Suppressor macrophage treated with lipopolysaccharide for 1 hour (primary cell): ENCODE measurements at regions not wholly inside any gene's neighbourhood (a gene's known extent, or its start where the extent isn't known, plus 50 kb on each side); places are given as distances from the start of the nearest gene placed in this dataset.

Experiments used
- DNase-seq, 3 donors: peaks; one replicate each; pipeline ENCODE4 v3.0.0-alpha.2; 2020 to 2022

DNA sequence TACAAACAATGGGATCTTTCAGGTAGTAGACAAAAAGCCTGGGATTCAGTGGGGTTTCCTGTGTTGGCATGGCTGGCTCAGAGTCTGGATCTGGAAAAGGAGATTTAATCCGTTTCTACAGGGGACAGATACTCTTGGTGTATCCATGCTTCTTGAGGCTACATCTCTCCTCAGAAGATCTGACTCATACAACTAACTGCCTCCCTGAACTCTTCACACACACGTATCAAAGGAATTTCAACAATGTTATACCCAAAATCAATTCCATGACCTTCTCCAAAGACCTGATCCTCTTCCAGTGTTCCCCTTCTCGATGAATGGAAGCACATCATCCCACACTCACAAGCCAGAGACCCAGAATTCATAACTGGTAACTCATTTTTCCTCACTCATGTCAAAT, 435.3 kb upstream of the NBEA start:
- no peak for DNase-seq

DNA sequence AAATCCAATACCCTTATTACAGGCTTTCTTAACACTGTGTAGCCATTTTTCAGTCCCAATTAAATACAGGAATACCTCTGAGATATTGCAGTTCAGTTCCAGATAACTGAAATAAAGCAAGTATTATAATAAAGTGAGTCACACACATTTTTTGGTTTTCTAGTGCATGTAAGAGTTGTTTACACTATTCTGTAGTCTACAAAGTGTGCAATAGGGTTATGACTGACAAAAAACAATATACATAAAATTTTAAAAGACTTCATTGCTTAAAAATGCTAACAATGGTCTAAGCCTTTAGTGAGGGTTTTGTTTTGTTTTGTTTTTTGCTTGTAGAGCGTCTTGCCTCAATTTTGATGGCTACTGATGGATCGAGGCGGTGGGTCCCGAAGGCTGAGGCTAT, 434.4 kb upstream of the NBEA start:
- DNase-seq, result no peak

DNA sequence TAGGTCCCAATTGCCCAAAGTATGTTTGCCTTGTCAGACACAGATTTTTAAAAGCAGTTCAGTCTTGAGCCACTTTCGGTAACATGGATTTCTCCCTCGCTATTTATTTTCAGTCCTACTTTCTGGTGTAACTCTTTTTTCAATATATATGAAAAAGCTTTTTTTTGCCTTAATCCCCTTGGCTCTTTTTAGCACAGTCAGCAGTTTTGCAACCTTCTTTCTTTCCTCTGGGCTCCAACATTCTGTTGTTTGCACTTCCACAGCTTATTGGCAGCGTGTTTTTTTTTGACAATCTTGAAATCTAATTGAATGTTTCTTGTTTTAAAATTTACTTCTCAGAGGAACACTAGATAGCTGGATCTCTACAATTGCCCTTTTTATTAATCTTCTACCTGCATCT, 429.3 kb upstream of the NBEA start:
- DNase-seq, result no peak

DNA sequence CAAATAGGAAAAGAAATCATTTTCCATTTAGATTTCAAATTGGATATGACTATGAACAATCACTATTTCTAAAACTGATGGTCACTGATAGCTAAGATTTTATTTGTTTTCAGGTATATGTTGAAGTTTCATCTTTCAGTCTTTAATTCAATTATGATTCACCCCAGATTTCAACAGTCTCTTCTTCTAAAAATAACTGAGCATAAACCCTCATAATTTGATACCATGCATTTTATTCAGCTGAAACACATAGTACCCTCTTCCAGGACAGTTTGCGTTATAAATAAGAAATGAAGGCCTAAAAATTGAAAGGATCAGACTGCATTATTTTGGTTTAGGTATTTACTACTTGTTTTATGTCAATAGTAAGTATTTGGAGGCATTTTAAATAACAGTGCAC, 428.5 kb upstream of the NBEA start:
- DNase-seq, result no peak

DNA sequence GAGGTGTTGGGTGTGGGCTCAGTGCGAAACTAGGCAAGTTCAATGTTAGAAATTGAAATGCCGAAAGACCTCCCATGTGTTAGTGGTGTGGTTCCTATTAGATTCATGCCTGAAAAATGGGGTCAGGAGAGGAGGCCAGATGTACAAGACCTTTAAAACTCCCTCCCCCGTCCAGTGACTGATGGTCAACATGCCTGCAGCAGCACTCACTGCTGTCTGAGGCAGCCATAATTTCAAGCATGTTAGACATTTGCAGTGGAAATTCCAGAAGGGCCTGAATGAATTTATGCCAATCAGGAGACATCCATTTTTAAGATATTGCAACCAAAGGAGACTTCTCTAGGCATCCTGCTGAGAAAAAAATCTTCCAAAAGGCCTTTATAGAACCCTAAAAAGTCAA, 426.9 kb upstream of the NBEA start:
- DNase-seq, result no peak

DNA sequence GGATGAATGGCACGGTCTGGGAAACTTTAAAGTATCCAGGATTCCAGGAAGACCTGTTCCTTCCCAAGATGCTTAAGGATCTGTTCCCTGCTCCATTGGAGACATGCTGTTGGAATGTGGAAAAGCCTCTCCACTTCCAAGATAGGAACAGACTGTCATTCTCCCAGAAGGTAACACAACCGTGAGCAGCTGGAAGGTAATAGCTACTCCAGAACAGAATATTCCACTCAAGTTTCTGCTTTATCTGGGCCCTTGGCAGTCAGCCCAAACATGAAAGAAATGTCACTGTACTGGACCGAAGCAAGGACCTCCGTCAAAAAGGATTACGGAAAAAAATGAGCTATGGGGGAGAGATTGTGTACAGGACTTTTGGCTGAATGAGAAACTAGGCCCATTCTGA, 420.9 kb upstream of the NBEA start:
- no peak for DNase-seq

DNA sequence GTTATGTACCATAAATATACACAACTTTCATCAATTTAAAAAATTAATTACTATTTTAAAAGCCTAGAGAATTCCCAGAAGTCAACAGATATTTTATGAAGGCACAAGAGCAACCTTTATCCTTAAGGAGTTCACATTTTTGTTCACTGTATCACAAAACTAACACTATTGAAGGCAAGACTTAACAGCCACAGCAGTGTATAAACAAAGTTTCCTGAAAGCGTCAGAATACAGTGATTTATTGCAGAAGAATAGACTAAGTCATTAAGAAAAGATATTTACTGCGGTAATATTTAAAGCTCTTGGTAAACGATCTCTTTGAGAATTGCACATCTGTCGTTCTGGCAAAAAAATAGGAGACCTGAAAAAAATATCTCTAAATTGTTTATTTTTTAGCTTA, 419.3 kb upstream of the NBEA start:
- DNase-seq, result no peak

DNA sequence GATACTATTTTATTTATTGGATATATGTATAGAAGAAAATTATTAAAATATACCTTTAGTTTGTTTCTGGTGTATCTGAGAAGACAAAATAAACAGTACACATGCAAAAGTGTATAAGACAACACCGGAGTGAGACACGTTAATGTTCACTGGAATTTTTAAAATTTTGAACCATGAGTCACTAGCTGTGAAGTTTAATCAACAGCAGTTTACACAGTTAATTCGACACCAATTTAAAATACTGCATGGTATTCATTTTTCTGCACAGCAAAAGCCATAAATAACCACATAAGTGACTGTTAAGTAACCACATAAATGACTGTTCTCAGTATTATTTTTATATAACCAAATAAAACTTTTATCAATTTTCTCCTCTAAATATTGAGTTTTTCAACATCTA, 418.7 kb upstream of the NBEA start:
- no peak for DNase-seq

DNA sequence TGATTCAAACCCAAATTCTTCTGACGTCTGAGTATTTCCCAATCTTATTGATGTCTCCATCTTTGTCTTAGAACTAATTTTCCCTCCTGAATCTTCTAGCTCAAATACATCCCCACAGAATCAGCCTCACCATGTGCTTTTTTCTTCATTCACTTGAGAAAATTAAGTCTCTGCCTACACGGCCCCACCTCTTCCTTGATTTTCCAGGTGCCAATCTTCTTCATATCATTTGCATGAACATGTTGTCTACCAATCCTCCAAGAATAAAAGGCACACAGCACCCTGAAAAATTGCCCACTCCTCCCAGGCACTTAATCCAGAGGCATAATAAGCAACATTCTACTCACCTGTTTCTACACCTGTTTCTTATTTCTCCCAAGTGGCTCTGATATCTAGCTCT, 408.1 kb upstream of the NBEA start:
- no peak for DNase-seq

DNA sequence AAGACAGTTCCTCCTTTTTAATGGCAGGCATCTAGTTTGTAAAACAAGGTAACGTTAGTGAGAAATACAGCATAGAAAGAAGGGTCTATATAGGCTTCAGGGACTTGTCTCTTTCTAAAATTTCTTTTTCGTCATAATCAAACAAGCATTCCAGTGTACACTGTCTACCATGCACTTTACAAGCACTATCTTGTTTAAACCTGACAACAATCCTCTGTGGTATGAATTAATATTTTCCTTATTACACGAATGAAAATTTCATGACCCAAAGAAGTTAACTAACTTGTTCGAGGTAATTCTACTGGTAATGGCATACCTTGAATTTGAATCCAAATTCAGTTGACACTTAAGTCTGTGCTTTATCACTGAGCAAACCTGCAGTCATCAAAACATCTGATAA, 399.7 kb upstream of the NBEA start:
- no peak for DNase-seq

DNA sequence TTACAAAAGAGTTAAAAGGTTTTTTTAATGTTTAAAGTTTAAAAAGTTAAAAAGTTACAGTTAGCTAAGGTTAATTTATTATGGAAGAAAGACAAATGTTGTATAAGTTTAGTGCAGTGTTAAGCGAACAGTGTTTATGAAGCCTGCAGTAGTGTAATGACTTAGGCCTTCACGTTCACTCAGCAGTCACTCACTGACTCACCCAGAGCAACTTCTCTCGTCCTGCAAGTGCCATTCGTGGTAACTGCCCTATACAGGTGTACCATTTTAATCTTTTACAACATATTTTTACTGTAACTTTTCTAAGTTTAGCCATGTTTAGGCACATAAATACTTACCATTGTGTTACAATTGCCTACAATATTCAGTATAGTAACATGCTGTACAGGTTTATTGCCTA, 398.2 kb upstream of the NBEA start:
- DNase-seq, result no peak

DNA sequence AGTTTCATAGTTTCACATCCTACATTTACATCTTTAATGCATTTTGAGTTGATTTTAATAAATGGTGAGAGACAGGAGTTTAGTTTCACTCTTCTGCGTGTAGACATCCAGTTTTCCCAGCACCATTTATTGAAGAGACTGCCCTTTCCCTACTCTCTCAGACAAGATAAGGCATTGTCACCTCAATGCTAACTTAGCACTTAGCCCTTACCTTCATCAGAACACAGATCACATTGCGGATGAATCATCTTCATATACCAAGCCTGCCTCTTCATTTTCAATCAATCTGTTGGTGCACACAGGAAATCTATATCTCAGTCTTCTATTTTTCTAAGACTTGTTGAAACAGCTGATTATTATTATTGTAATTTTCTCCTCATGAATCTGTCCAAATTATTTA, 396.6 kb upstream of the NBEA start:
- no peak for DNase-seq

DNA sequence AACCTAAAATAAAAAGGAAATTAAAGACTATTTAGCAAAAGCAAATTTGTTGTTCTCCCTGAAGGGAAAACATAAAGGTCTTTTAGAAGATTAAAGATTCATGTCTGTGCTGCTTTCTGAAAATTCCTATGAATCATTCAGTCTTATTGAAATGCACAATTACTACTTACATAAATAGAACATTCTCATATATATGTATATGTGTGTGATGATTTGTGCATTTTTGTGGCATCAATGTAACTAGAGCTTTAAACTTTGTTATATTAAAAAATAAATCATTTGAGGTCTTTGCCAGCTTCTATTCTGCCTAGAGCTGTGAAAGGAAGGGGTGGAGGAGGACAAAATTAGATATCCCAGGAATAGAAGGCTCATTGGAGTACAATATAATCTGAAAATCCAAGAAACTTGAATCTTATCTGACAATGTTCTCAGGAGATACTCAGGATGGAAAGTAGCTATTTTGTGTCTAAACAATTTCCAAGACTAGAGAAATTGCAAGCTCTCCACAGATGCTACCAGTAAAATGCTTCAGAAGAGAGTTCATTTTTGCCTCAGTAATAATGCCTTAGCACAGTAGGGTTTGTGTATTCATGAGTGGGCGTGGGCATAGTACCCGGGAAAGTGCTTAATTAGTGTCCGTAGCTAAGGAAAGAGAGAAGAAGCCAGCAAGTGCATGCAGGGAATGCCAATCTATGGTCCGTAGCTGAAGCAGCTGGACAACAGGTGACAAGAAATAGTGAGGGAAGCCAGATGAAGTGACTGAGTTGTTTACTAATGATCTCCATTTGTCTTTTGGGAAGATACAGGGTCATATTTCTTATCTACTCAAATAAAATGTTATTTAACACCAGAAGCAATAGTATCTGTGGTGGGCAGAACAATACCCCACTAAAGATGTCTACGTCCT, 395.5 kb upstream of the NBEA start:
- no peak for DNase-seq

DNA sequence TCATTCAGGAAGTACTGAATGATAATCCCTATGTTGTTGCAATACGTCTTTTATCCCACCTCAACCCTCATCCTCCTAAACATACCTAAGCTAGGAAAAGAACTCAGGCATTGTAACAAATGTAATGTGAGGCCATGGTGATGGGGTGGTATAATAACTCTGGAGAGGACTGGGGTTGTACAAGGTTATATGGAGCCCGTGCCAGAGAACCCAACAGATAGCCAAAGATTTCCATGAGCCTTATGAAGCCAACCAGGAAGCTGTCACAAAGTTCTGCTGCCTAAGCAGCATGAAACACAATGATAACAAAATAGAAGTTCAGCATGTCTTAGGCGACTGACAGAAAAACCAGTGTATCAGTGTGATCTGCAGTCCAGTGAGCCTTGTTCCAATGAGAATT, 394.1 kb upstream of the NBEA start:
- DNase-seq, result no peak

DNA sequence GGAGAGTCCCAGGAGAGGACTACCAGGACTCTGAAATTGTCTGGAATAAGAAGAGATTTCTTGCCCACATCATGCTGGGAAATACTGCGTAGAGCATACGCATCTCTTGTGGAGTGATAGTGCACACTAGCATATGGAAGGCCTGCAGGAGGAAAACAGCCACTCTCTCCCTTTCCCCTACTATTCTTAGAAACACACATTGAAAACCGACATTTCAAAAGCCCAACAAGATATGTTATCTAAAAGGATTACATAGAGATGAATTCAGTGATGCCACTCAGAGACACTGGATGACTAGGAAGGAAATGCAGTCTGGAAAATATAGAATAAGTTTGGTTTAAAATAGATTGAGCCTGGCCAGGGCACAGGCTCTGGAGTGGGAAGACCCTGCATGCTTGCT, 388.7 kb upstream of the NBEA start:
- DNase-seq, result no peak

DNA sequence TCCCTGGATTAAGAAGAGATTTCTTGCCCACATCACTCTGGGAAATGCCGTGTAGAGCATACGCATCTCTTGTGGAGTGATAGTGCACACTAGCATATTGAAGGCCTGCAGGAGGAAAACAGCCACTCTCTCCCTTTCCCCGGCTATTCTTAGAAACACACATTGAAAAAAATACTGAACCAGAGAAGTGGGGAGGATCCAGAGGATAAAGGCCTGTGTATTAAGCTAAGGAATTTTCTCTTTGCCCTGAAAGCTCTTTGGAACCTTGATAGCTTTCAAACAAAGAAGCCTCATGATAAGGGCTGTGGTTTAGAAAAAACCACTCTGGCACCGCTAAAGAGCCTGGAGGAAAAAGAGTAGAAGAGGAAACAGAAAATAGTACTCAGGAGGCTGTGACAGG, 386.1 kb upstream of the NBEA start:
- DNase-seq, result no peak

DNA sequence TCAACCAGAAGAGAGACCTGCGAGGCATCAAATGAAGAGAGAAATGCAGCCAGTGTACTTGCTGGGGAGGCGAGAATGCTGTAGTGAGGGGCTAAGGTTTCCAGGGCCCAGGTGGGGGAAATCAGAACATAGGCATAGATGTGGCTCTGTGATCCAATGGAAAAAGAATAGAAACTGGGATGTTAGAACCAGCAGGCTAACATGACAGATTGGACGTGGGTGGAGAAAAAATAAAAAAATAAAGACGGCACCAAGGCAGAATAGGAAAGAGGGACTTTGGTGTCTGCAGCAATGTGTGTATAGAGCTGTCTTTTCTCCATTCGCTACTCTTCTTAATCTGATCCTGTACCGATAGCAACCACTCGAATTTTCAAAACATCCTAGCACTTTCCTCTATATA, 381.0 kb upstream of the NBEA start:
- no peak for DNase-seq

DNA sequence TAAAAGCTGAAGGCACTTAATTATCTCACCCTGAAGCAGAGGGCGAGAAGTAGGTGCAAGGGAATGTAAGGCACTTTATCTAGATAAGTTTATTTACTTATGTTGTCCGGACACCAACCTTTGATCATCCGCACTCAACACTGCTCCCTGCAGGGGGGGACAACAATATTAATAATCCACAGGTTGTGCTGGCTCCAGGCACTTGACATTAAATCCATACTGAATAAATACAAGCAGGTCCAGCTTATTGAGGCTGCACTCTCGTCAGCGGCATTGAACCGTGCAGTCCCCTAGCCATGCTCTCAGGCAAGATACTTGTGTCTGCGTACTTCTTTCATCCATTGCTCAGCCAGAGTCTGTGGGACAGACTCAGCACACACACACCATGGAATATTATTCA, 374.5 kb upstream of the NBEA start:
- DNase-seq, result no peak

DNA sequence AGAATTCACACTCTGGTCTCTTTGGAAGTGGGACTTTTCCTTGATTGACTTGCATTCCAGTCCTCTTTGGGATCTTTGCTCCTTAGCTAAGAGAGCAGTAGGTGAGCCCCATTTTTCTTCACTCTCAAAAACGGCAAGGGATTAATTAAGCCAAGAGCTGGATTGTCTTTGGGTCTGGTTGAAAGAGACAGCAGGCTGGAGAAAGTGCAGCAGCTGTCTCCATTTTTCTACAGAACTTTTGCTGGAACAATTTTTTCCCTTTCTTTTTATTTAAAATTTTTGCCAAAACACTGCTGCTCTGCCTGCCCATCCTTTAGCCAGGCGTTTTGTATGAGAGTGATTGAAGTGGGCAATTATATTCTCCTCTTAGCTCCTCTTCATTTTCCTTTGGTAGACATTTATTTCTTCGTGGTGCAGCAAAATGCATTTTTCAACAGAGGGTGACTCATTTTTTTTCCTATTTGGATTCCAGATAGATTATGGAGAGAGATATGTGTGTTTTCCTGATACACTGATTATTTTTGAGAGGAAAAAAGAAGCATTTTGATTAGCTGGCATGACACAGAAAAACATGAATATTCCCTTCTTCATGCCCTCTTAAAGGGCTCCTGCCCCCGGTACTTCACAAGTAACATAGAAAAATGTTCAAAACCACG, 371.2 kb upstream of the NBEA start:
- DNase-seq, result no peak

DNA sequence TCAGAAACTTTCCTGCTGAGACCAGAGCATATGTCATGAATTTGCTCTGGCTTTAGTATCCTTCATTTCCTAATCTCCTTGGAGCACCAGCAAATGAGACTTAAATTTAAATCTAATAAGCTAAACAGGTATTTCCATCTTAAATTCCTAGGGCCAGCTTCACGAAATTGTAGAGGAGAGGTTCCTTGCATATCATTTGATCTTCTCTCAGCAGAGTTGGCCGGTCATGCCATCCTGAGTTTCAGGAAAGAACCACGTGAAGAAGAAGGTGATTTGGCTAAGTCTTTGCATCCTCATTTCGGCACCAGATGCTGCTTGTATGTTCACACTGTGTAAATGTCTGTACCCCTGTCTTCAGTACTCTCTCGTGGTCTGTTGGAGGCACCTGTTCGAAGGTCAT, 370.4 kb upstream of the NBEA start:
- no peak for DNase-seq

DNA sequence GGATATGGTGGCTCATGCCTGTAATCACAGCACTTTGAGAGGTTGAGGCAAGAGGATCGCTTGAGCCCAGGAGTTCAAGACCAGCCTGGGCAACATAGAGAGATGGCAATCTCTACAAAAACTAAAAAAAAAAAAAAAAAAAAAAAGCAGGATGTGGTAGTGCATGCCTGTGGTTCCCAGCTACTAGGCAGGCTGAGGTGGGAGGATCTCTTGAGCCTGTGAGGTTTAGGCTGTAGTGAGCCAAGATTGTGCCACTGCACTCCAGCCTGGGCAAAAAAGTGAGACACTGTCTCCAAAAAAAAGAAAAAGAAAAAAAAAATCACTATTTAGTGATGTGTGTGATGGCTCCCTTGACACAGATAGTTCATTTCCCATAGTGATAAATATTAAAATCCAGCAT, 365.0 kb upstream of the NBEA start:
- no peak for DNase-seq

DNA sequence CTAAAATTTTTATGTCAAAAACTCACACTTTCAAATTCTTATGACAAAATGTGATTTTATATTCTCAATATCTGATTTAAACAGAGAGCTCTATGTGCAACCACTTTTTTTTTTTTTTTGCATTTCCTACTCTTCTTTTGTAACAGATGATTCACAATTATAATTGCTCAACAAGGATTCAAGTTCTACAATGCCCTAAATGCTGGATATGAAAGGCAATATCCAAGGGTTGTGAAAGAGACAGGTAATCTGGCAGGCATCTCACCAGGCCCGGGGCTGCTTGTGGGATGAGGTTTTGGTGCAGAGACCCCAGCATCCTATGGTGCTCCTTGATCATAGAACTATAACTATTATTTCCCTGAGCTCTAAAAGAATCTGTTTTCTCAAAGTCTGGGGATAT, 363.6 kb upstream of the NBEA start:
- no peak for DNase-seq

DNA sequence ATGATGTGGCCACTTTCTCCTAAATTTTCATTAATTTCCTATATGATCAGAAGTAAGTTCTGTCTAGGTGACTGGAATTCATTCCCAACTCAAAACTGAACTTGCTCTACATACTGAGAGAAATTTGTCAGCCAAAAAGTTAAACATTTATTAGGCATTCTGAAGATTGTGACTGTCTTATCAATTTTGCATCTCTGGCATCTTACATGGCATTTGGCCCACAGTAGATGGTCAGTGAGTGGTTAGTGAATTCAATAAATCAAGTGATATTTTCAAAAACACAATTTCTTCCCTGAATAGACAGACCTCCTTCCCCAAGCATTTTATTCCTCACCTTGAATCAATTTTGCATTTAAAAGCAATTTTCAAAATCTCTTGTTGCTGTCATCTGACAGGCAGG, 363.2 kb upstream of the NBEA start:
- no peak for DNase-seq

DNA sequence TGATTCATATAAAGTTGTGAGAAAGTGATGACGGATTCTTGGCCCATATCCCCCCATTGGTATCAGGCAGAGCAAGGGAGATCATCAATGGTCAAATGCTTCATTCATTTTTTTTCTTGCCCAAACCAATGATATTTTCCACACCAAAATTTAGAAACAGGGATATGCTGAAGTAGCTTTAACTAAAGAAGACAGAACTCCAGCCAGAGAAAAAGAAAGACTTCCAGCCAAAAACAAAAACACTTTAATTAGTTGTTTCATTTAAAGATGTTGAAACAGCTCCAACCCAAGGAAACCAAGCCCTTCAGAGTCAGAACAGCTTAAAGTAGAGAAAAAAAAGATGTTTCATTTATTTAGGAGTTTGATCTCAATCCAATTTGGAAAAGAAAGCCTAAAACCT, 358.9 kb upstream of the NBEA start:
- no peak for DNase-seq

DNA sequence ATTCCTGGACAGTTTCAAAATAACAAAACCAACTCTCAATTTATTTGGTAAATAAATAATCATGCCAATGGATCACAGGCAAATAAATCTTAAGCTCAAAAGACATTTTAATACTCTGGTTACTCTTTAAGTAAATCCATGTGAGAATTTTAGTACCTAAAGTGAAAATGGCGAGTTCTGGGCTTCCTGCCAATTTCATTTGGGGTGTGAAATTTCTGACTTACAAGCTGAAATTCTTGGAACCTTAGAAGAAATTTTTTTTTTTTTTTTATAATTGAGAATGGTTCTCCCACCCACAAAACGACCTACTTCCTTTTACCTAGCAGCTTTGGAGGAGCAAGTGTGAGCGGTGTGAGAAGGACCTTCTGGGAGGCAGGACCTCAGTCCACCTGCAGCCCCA, 354.5 kb upstream of the NBEA start:
- DNase-seq, result no peak
